ENCODE measurements at regions not wholly inside any gene's neighbourhood (a gene's known extent, or its start where the extent isn't known, plus 50 kb on each side); places are given as distances from the start of the nearest gene placed in this dataset.

DNA sequence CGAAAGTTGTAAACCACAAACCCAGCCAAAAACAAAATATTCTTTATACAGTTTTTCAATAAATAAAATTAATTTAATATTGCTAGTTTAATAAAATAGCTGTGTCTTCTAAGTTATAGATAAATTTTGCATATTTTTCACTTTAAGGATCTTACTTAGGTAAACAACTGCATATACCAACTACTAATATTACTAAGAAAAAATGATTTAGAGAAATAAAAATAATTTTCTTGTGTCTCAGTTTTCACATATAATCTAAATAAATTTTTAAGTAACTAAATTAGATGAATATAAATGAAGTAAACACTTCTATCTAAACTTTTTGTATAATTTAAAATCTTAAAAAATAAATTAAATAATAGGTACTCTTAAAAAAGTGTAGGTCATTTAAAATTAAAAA lies 67.1 kb upstream of the TOP3B start:
- intact Hi-C loops (cut with DNase I), result no loop called here
- ATAC-seq (no peak), DNase-seq (no peak)
- Histone ChIP-seq H3K4me3 (no peak overlapping the region), H3K4me1 (no peaks in the 10 kb centered on the region), H3K9me3 (no peaks in the 10 kb centered on the region), H3K27ac (no peak overlapping the region), H3K36me3 (no peaks in the 10 kb centered on the region), H3K27me3 (no peaks in the 10 kb centered on the region)
- TF ChIP-seq, protein P1, sequence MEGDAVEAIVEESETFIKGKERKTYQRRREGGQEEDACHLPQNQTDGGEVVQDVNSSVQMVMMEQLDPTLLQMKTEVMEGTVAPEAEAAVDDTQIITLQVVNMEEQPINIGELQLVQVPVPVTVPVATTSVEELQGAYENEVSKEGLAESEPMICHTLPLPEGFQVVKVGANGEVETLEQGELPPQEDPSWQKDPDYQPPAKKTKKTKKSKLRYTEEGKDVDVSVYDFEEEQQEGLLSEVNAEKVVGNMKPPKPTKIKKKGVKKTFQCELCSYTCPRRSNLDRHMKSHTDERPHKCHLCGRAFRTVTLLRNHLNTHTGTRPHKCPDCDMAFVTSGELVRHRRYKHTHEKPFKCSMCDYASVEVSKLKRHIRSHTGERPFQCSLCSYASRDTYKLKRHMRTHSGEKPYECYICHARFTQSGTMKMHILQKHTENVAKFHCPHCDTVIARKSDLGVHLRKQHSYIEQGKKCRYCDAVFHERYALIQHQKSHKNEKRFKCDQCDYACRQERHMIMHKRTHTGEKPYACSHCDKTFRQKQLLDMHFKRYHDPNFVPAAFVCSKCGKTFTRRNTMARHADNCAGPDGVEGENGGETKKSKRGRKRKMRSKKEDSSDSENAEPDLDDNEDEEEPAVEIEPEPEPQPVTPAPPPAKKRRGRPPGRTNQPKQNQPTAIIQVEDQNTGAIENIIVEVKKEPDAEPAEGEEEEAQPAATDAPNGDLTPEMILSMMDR (IDR thresholded peaks at IDR 0.05), result no peak

DNA sequence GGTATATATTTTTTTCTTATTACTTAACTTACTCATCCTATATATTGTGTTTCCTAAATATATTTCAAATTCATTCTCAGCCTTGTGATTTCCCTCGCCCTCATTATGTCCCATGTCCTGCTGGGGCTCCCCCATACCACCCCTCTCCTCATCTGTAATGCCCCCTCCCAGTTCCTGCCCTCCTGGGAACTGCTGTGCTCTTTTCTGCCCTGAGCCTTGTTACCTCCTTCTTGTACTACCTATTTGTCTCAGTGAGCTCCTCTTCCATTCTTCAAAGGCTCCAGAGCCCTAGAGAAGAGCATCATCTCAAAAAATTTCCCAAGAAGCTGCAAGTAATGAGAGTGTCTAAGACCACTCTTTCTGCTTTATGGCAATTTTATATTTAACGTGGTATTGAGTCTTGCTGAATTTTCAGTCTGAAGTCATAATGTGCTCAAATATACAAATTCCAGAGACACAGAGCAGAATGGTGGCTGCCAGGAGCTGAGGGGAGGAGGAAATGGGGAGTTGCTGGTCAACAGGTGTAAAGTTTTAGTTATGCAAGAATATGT lies 66.5 kb upstream of the TOP3B start:
- TF ChIP-seq, protein P1 (IDR thresholded peaks at IDR 0.05), result no peak
- no peaks in the 10 kb centered on the region for H3K4me1 ChIP-seq
- H3K36me3 ChIP-seq, result no peaks in the 10 kb centered on the region
- no peak for ATAC-seq
- intact Hi-C loops (cut with DNase I), result no loop called here
- H3K9me3 ChIP-seq, result no peaks in the 10 kb centered on the region
- no peak overlapping the region for H3K27ac ChIP-seq
- no peak for DNase-seq
- H3K27me3 ChIP-seq, result no peaks in the 10 kb centered on the region
- no peak overlapping the region for H3K4me3 ChIP-seq

DNA sequence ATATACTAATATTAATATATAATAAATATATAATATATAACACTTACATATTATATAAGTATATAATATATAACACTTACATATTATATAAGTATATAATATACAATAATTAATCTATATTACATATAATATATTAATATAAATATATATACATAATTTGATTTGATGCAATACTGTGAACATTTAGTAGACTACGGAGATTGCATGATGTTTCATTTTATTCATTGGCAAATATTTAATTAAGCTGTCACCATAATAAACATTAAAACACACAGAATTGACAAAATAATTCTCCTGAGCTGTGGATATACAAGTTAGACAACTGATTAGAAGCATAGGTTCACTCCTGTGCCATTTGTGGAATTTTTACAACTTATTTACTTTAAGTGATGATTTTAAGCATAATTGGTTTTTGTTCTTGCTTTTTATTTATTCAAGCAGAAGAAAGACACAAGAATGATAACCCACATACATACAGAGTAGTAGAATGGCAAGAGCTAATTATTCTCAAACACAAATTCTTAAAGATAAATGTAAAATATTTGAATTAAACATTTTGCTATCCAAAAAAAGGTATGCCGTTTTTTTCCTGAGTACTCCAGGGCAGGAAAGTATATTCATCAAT lies 65.8 kb upstream of the TOP3B start:
- H3K27ac ChIP-seq, result no peak overlapping the region
- no peaks in the 10 kb centered on the region for H3K27me3 ChIP-seq
- intact Hi-C loops (cut with DNase I), result no loop called here
- TF ChIP-seq, protein P1 (IDR thresholded peaks at IDR 0.05), result no peak
- H3K36me3 ChIP-seq, result no peaks in the 10 kb centered on the region
- no peak overlapping the region for H3K4me3 ChIP-seq
- DNase-seq, result no peak
- no peaks in the 10 kb centered on the region for H3K4me1 ChIP-seq
- H3K9me3 ChIP-seq, result no peaks in the 10 kb centered on the region
- ATAC-seq, result no peak

DNA sequence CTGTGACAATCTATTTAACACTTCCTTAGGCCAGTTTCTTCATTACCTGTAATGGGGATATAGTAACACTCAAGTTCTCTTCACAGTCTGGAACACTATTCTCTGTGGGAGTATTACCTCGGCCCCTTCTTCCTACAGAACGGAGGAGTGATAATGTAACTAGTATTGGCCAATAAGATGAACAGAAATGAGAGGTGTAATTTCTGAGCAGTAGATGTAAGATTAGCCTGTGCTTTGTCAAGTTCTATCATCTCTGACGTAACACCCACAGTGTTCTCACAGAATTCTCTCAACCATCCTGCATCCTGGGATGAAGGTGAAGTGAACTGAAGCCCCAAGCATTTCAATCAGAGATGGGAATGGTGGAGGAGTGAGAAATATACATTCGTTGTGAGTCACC lies 65.2 kb upstream of the TOP3B start:
- ATAC-seq (no peak), DNase-seq (no peak)
- Histone ChIP-seq H3K4me1 (no peaks in the 10 kb centered on the region), H3K27ac (no peak overlapping the region), H3K27me3 (no peaks in the 10 kb centered on the region), H3K4me3 (no peak overlapping the region), H3K9me3 (no peaks in the 10 kb centered on the region), H3K36me3 (no peaks in the 10 kb centered on the region)
- intact Hi-C loops (cut with DNase I), result no loop called here
- TF ChIP-seq, protein P1 (IDR thresholded peaks at IDR 0.05), result no peak

DNA sequence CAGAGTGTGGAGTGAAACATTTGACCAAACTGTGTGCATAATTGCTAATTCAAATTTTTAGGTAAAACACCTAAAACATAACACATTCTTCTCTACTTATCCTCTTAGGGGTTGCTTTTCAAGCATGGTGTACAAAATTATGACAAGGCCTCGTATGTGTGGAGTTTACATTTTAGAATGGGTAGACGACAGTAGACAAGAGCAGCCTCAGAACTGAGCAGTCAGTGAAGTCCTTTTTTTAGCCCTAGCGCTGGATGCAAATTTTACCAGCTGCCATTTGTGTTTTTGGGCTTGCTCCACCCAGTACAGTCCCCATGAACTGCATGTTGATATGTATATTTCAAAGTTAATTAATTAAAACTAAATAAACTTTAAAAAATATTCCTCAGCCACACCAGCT lies 64.7 kb upstream of the TOP3B start:
- H3K27ac ChIP-seq, result no peak overlapping the region
- no peak for DNase-seq
- no peaks in the 10 kb centered on the region for H3K27me3 ChIP-seq
- H3K36me3 ChIP-seq, result no peaks in the 10 kb centered on the region
- intact Hi-C loops (cut with DNase I), result no loop called here
- no peaks in the 10 kb centered on the region for H3K9me3 ChIP-seq
- no peaks in the 10 kb centered on the region for H3K4me1 ChIP-seq
- TF ChIP-seq, protein P1 (IDR thresholded peaks at IDR 0.05), result no peak
- H3K4me3 ChIP-seq, result no peak overlapping the region
- no peak for ATAC-seq

DNA sequence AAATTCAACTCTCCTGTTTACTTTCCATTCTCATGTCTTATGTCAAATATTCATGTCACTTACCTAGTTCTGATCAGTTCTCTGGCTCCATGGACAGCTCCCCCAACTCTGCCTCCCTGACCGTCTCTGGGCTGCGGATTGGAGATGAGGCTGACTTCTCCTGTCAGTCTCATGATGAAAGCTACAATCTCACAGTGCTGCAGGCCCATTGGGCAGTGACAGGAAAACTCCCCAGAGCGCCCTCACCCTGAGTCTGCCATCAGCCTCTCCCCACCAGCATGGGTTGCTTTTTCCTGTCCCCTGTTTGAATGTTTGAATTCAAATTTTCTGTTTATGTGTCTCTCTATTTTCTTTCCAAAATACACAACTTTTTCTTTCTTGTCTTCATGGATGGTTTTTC lies 63.8 kb upstream of the TOP3B start:
- ATAC-seq (no peak), DNase-seq (no peak)
- no peaks in the 10 kb centered on the region for H3K9me3 ChIP-seq
- H3K36me3 ChIP-seq, result no peaks in the 10 kb centered on the region
- no peak overlapping the region for H3K27ac ChIP-seq
- H3K4me1 ChIP-seq, result no peaks in the 10 kb centered on the region
- no peak overlapping the region for H3K4me3 ChIP-seq
- TF ChIP-seq, protein P1 (IDR thresholded peaks at IDR 0.05), result no peak
- intact Hi-C loops (cut with DNase I), result no loop called here
- no peaks in the 10 kb centered on the region for H3K27me3 ChIP-seq

Measured in upper lobe of right lung (tissue), 1 donor.